ENCODE measurements at regions not wholly inside any gene's neighbourhood (a gene's known extent, or its start where the extent isn't known, plus 50 kb on each side); places are given as distances from the start of the nearest gene placed in this dataset.

DNA sequence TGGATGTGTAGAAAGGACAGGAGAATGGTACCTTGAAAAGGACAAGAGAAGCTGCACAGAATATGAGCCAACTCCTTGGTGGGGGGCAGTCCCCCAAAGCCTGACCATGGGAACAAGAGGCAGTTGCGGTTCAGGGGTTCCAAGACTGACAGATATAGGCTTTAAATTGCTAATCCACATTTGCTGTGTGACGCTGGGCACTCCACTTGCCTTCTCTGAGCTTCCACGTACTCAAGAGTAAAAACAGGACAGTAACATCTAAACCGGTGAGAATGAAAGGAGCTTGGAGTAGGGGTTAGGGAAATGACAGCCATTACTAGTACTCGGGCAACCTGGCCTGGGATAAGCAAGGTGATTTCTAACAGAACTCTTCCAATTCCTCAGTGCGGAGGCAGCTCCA is 57.9 kb upstream of the LRFN2 start:
- DNase-seq (ENCODE audit: low spot score) (no peak), ATAC-seq (no peak)
- Mint-ChIP-seq H3K4me3 (no peak overlapping the region), H3K36me3 (no peaks in the 10 kb centered on the region), H3K4me1 (peaks cover 31% of the 10 kb centered on the region), H3K27ac (no peak overlapping the region), H3K27me3 (ENCODE audit: low read depth) (no peaks in the 10 kb centered on the region), H3K9me3 (peaks cover 7% of the 10 kb centered on the region; the same call in 1 of the 2 replicates)
- TF ChIP-seq, protein P1, sequence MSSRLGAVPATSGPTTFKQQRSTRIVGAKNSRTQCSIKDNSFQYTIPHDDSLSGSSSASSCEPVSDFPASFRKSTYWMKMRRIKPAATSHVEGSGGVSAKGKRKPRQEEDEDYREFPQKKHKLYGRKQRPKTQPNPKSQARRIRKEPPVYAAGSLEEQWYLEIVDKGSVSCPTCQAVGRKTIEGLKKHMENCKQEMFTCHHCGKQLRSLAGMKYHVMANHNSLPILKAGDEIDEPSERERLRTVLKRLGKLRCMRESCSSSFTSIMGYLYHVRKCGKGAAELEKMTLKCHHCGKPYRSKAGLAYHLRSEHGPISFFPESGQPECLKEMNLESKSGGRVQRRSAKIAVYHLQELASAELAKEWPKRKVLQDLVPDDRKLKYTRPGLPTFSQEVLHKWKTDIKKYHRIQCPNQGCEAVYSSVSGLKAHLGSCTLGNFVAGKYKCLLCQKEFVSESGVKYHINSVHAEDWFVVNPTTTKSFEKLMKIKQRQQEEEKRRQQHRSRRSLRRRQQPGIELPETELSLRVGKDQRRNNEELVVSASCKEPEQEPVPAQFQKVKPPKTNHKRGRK (CRISPR knock-in tag; IDR thresholded peaks at IDR 0.05; ENCODE audit: borderline replicate concordance): no peak
- no peak for TF ChIP-seq ZNF396 (CRISPR knock-in tag; IDR thresholded peaks at IDR 0.05; ENCODE audit: borderline replicate concordance)
- TF ChIP-seq CREM (CRISPR knock-in tag; IDR thresholded peaks at IDR 0.05): no peak
- TF ChIP-seq, protein P2, sequence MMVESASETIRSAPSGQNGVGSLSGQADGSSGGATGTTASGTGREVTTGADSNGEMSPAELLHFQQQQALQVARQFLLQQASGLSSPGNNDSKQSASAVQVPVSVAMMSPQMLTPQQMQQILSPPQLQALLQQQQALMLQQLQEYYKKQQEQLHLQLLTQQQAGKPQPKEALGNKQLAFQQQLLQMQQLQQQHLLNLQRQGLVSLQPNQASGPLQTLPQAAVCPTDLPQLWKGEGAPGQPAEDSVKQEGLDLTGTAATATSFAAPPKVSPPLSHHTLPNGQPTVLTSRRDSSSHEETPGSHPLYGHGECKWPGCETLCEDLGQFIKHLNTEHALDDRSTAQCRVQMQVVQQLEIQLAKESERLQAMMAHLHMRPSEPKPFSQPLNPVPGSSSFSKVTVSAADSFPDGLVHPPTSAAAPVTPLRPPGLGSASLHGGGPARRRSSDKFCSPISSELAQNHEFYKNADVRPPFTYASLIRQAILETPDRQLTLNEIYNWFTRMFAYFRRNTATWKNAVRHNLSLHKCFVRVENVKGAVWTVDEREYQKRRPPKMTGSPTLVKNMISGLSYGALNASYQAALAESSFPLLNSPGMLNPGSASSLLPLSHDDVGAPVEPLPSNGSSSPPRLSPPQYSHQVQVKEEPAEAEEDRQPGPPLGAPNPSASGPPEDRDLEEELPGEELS (CRISPR knock-in tag; IDR thresholded peaks at IDR 0.05): no peak
- no peak for TF ChIP-seq PRRX2 (CRISPR knock-in tag; IDR thresholded peaks at IDR 0.05)
- TF ChIP-seq, protein P3, sequence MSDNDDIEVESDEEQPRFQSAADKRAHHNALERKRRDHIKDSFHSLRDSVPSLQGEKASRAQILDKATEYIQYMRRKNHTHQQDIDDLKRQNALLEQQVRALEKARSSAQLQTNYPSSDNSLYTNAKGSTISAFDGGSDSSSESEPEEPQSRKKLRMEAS (CRISPR knock-in tag; IDR thresholded peaks at IDR 0.05): no peak
- TF ChIP-seq, protein P4, sequence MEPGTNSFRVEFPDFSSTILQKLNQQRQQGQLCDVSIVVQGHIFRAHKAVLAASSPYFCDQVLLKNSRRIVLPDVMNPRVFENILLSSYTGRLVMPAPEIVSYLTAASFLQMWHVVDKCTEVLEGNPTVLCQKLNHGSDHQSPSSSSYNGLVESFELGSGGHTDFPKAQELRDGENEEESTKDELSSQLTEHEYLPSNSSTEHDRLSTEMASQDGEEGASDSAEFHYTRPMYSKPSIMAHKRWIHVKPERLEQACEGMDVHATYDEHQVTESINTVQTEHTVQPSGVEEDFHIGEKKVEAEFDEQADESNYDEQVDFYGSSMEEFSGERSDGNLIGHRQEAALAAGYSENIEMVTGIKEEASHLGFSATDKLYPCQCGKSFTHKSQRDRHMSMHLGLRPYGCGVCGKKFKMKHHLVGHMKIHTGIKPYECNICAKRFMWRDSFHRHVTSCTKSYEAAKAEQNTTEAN (CRISPR knock-in tag; IDR thresholded peaks at IDR 0.05): no peak
- POLR2A ChIA-PET: no interaction called here
- CTCF ChIA-PET: interaction anchor here (1.1 kb wide), 1 partner anchor 129 kb away, joined by 3 read pairs; no protein-coding TSS in a partner anchor

DNA sequence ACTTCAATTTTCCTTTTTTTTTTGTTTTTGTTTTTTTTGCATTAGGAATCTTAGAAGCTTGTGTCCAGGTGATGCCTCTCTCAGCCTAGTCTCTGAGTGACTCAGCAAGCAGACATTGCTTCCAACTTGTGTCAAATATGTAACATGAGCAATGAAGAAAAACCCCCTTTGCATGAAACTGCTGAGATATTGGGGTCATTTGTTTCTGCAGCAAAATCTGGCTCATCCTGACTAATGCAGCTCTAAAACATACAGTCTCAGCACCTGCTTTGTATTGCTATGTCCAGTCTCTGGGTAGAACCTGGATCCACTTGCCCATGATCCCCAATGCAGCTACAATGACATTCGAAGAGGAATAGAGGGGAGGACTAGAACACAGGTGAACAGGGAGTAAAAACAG is 55.7 kb upstream of the LRFN2 start:
- CTCF ChIA-PET: no interaction called here

More for the DNA sequence above, 55.7 kb upstream of the LRFN2 start:
- no peak overlapping the region for H3K27ac Mint-ChIP-seq
- ATAC-seq (no peak), DNase-seq (ENCODE audit: low spot score) (no peak)
- TF ChIP-seq TCF7 (CRISPR knock-in tag; IDR thresholded peaks at IDR 0.05; ENCODE audit: low read depth): no peak
- TF ChIP-seq JUN (CRISPR knock-in tag; IDR thresholded peaks at IDR 0.05): no peak
- TF ChIP-seq ZNF671 (CRISPR knock-in tag; IDR thresholded peaks at IDR 0.05): no peak
- TF ChIP-seq, protein P5, sequence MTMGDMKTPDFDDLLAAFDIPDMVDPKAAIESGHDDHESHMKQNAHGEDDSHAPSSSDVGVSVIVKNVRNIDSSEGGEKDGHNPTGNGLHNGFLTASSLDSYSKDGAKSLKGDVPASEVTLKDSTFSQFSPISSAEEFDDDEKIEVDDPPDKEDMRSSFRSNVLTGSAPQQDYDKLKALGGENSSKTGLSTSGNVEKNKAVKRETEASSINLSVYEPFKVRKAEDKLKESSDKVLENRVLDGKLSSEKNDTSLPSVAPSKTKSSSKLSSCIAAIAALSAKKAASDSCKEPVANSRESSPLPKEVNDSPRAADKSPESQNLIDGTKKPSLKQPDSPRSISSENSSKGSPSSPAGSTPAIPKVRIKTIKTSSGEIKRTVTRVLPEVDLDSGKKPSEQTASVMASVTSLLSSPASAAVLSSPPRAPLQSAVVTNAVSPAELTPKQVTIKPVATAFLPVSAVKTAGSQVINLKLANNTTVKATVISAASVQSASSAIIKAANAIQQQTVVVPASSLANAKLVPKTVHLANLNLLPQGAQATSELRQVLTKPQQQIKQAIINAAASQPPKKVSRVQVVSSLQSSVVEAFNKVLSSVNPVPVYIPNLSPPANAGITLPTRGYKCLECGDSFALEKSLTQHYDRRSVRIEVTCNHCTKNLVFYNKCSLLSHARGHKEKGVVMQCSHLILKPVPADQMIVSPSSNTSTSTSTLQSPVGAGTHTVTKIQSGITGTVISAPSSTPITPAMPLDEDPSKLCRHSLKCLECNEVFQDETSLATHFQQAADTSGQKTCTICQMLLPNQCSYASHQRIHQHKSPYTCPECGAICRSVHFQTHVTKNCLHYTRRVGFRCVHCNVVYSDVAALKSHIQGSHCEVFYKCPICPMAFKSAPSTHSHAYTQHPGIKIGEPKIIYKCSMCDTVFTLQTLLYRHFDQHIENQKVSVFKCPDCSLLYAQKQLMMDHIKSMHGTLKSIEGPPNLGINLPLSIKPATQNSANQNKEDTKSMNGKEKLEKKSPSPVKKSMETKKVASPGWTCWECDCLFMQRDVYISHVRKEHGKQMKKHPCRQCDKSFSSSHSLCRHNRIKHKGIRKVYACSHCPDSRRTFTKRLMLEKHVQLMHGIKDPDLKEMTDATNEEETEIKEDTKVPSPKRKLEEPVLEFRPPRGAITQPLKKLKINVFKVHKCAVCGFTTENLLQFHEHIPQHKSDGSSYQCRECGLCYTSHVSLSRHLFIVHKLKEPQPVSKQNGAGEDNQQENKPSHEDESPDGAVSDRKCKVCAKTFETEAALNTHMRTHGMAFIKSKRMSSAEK (CRISPR knock-in tag; IDR thresholded peaks at IDR 0.05; ENCODE audit: borderline replicate concordance): no peak
- TF ChIP-seq, protein P3 (CRISPR knock-in tag; IDR thresholded peaks at IDR 0.05): no peak
- TF ChIP-seq, protein P6, sequence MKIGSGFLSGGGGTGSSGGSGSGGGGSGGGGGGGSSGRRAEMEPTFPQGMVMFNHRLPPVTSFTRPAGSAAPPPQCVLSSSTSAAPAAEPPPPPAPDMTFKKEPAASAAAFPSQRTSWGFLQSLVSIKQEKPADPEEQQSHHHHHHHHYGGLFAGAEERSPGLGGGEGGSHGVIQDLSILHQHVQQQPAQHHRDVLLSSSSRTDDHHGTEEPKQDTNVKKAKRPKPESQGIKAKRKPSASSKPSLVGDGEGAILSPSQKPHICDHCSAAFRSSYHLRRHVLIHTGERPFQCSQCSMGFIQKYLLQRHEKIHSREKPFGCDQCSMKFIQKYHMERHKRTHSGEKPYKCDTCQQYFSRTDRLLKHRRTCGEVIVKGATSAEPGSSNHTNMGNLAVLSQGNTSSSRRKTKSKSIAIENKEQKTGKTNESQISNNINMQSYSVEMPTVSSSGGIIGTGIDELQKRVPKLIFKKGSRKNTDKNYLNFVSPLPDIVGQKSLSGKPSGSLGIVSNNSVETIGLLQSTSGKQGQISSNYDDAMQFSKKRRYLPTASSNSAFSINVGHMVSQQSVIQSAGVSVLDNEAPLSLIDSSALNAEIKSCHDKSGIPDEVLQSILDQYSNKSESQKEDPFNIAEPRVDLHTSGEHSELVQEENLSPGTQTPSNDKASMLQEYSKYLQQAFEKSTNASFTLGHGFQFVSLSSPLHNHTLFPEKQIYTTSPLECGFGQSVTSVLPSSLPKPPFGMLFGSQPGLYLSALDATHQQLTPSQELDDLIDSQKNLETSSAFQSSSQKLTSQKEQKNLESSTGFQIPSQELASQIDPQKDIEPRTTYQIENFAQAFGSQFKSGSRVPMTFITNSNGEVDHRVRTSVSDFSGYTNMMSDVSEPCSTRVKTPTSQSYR (CRISPR knock-in tag; IDR thresholded peaks at IDR 0.05): no peak
- no peak for TF ChIP-seq NFE2L1 (CRISPR knock-in tag; IDR thresholded peaks at IDR 0.05)
- H3K4me1 Mint-ChIP-seq: peaks cover 15% of the 10 kb centered on the region
- H3K4me3 Mint-ChIP-seq: no peak overlapping the region
- no peaks in the 10 kb centered on the region for H3K36me3 Mint-ChIP-seq
- no peaks in the 10 kb centered on the region for H3K27me3 Mint-ChIP-seq (ENCODE audit: low read depth)
- POLR2A ChIA-PET: no interaction called here
- peaks cover 7% of the 10 kb centered on the region; the same call in 1 of the 2 replicates for H3K9me3 Mint-ChIP-seq
